ENCODE measurements at regions not wholly inside any gene's neighbourhood (a gene's known extent, or its start where the extent isn't known, plus 50 kb on each side); places are given as distances from the start of the nearest gene placed in this dataset.

DNA sequence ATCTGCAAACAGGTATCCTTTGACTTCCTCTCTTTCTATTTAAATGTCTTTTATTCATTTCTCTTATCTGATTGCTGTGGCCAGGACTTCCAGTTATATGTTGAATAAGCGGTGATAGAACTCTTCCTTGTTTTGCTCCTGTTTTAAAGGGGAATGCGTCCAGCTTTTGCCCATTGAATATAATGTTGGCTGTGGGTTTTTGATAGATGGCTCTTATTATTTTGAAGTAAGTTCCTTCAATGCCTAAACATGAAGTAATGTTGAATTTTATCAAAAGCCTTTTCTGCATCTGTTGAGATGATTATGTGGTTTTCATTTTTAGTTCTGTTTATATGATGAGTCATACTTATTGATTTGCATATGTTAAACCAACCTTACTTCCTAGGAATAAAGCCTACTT is 300.5 kb upstream of the CTNND2 start:
- TF ChIP-seq, protein P1, sequence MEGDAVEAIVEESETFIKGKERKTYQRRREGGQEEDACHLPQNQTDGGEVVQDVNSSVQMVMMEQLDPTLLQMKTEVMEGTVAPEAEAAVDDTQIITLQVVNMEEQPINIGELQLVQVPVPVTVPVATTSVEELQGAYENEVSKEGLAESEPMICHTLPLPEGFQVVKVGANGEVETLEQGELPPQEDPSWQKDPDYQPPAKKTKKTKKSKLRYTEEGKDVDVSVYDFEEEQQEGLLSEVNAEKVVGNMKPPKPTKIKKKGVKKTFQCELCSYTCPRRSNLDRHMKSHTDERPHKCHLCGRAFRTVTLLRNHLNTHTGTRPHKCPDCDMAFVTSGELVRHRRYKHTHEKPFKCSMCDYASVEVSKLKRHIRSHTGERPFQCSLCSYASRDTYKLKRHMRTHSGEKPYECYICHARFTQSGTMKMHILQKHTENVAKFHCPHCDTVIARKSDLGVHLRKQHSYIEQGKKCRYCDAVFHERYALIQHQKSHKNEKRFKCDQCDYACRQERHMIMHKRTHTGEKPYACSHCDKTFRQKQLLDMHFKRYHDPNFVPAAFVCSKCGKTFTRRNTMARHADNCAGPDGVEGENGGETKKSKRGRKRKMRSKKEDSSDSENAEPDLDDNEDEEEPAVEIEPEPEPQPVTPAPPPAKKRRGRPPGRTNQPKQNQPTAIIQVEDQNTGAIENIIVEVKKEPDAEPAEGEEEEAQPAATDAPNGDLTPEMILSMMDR (IDR thresholded peaks at IDR 0.05; ENCODE audit: unreplicated experiment in 3 of 3) = no peak
- Mint-ChIP-seq H3K27me3 (ENCODE audit: low read depth) (peaks cover 6% of the 10 kb centered on the region), H3K27ac (no peak overlapping the region), H3K9me3 (no peaks in the 10 kb centered on the region), H3K36me3 (ENCODE audit: low read depth) (no peaks in the 10 kb centered on the region), H3K4me3 (no peak overlapping the region), H3K4me1 (no peaks in the 10 kb centered on the region)

DNA sequence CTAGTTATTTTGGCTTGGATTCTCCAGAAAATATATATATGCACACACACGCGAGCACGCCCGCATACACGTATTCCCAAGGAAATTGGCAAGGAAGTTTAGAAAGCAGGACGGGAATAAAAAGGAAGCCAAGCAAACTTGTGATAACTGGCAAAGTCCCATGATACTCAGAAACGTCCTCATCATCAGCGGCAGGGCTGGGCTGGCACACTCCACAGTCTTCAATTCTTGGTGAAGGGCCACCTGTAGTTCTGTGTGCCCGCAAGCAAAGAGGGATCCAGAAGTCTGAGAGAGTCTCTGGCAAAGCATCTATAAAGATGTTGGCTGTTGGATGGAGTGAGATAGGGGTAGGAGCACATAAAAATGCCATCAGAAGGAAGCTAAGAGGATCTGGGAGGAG is 289.3 kb upstream of the CTNND2 start:
- Mint-ChIP-seq H3K27ac (no peak overlapping the region), H3K36me3 (ENCODE audit: low read depth) (no peaks in the 10 kb centered on the region), H3K27me3 (ENCODE audit: low read depth) (no peaks in the 10 kb centered on the region), H3K9me3 (peaks cover 3% of the 10 kb centered on the region), H3K4me1 (no peaks in the 10 kb centered on the region), H3K4me3 (no peak overlapping the region)
- TF ChIP-seq, protein P1 (IDR thresholded peaks at IDR 0.05; ENCODE audit: unreplicated experiment in 3 of 3) = no peak

DNA sequence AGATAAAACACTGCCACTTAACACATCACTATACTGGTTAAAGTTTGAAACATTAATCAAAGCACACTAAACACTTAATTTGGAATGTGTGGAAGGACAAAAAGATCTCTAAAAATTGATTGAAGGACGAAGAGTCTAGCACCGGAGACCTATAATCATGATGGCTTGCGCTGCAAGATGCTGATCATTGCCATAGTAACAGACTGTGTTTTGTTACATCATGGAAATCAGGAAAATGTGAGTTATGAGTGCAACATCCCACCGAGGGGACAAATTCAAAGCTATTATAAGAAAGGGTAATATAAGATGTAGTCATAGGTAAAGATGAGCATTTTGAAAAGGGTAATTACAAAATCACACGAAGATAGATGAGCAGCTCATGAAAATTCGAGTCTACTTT is 278.8 kb upstream of the CTNND2 start:
- H3K4me1 Mint-ChIP-seq = no peaks in the 10 kb centered on the region
- no peak overlapping the region for H3K4me3 Mint-ChIP-seq
- no peaks in the 10 kb centered on the region for H3K36me3 Mint-ChIP-seq (ENCODE audit: low read depth)
- no peaks in the 10 kb centered on the region for H3K27me3 Mint-ChIP-seq (ENCODE audit: low read depth)
- TF ChIP-seq, protein P1 (IDR thresholded peaks at IDR 0.05; ENCODE audit: unreplicated experiment in 3 of 3) = no peak
- H3K27ac Mint-ChIP-seq = no peak overlapping the region
- no peaks in the 10 kb centered on the region for H3K9me3 Mint-ChIP-seq

DNA sequence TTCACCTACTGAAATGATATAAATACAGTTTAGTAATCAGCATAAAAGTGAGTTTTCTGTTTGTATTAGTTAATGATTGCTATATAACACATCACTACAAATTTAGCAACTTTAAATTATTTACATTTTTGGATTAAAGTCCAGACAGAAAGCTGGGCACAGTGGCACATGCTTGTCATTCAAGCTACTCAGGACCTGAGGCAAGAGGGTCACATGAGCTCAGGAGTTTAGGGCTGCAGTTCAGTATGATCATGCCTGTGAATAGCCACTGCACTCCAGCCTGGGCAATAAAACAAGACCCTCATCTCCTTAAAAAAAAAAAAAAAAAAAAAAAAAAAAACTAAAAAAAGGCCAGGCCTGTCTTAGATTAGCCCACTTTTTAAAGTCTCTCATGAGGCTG is 273.6 kb upstream of the CTNND2 start:
- no peaks in the 10 kb centered on the region for H3K36me3 Mint-ChIP-seq (ENCODE audit: low read depth)
- no peaks in the 10 kb centered on the region for H3K27me3 Mint-ChIP-seq (ENCODE audit: low read depth)
- TF ChIP-seq, protein P1 (IDR thresholded peaks at IDR 0.05; ENCODE audit: unreplicated experiment in 3 of 3) = no peak
- H3K4me3 Mint-ChIP-seq = no peak overlapping the region
- no peaks in the 10 kb centered on the region for H3K4me1 Mint-ChIP-seq
- H3K9me3 Mint-ChIP-seq = no peaks in the 10 kb centered on the region
- no peak overlapping the region for H3K27ac Mint-ChIP-seq

DNA sequence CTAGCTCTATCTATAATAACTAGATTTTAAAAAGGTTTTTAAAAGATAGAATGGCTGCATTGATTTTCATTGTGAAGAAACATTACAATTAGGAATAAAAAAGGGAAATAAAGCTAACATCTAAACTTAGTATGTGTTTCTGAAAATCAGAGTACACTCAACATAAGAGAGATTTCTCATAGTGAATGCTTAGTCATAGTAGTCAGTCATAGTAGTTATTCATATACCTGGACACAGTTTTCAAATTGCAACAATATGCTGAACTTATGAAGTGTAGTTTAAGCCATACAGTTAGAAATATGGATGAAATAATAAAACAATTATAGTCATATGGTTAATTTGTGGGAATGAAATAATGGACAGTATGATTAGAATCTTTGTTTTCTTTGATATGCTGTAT is 273.0 kb upstream of the CTNND2 start:
- H3K9me3 Mint-ChIP-seq = no peaks in the 10 kb centered on the region
- no peak overlapping the region for H3K27ac Mint-ChIP-seq
- no peak overlapping the region for H3K4me3 Mint-ChIP-seq
- H3K27me3 Mint-ChIP-seq (ENCODE audit: low read depth) = no peaks in the 10 kb centered on the region
- H3K36me3 Mint-ChIP-seq (ENCODE audit: low read depth) = no peaks in the 10 kb centered on the region
- H3K4me1 Mint-ChIP-seq = no peaks in the 10 kb centered on the region
- TF ChIP-seq, protein P1 (IDR thresholded peaks at IDR 0.05; ENCODE audit: unreplicated experiment in 3 of 3) = no peak

DNA sequence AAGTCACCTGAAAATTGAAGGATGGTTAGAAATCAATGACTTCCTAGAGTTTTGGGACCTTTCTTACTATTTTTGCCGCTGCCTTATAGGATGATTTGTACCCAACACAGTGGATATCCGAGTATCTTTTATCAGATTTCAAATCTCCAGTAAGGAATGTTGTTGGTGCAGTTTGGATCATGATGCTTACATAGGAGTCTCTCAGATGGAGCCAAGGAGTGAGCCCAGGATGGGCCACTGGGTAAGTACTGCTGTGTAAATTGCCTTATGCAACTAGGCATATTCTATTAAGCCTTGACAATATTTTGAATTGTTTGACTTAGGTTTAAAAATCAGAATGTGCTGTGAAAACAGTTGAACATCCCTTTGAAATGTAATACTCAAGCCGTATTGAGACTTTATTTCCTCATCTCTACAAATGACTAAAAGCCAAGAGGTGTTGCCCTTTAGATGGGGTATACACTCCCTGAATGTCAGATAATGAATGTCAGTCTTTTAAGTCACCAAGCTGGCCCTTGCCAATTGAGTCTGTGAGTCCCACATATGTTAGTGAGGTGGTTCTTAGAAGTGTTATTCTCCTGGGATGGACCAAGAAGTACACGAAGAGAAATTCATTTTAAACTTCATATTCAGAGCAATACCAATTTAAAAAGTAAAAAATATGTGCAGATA is 271.8 kb upstream of the CTNND2 start:
- H3K4me3 Mint-ChIP-seq = no peak overlapping the region
- H3K36me3 Mint-ChIP-seq (ENCODE audit: low read depth) = no peaks in the 10 kb centered on the region
- no peaks in the 10 kb centered on the region for H3K27me3 Mint-ChIP-seq (ENCODE audit: low read depth)
- no peaks in the 10 kb centered on the region for H3K9me3 Mint-ChIP-seq
- H3K27ac Mint-ChIP-seq = no peak overlapping the region
- TF ChIP-seq, protein P1 (IDR thresholded peaks at IDR 0.05; ENCODE audit: unreplicated experiment in 3 of 3) = no peak
- H3K4me1 Mint-ChIP-seq = no peaks in the 10 kb centered on the region

Measured in nephron (organoid).